Gastroesophageal sphincter (tissue), 3 donors: ENCODE measurements at regions not wholly inside any gene's neighbourhood (a gene's known extent, or its start where the extent isn't known, plus 50 kb on each side); places are given as distances from the start of the nearest gene placed in this dataset.

ENCODE experiments used
- EP300 ChIP-seq: sonication (generic); formaldehyde crosslinking; IDR thresholded peaks from one replicate; pipeline ENCODE4 v1.6.1; 2017; ENCODE audit warnings: antibody characterized with exemption, mild to moderate bottlenecking
- POLR2A ChIP-seq, 2 donors: fragments of 450-650 bp; IDR thresholded peaks; one replicate each; pipeline ENCODE4 v1.6.1; 2017; ENCODE audit warnings: antibody characterized with exemption in 2 of 2, mild to moderate bottlenecking in 2 of 2, moderate library complexity in 1 of 2
- TF ChIP-seq, protein P1 (sequence below), 4 experiments: fragments of 200-600 bp in 2 of 4; fragments of 450-650 bp in 2 of 4; sonication (generic) in 1 of 4; IDR thresholded peaks; one replicate each; pipeline ENCODE4 v1.5.1; 2017 to 2019; ENCODE audit warnings: antibody characterized with exemption in 4 of 4, mild to moderate bottlenecking in 2 of 4, moderate library complexity in 2 of 4

DNA sequence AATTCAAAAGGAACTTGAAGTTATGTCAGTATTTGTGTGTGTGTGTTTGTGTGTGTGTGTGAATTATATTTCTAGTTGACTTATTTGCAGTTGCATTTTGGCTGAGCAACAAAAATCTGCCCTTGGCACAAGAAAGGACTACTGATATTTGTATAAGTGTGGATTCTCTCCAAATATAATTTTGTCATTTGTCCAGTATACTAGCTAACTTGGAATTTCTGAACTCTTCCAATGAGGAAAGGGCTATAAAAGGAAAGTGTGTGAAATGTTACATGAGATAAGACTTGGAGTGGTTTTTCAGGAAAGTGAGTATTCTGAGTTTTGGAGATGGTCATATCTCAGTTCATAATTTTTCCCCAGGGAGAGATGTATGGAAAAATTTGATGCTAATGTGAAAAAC lies 1384.1 kb upstream of the B3GALT2 start:
- TF ChIP-seq, protein P1, sequence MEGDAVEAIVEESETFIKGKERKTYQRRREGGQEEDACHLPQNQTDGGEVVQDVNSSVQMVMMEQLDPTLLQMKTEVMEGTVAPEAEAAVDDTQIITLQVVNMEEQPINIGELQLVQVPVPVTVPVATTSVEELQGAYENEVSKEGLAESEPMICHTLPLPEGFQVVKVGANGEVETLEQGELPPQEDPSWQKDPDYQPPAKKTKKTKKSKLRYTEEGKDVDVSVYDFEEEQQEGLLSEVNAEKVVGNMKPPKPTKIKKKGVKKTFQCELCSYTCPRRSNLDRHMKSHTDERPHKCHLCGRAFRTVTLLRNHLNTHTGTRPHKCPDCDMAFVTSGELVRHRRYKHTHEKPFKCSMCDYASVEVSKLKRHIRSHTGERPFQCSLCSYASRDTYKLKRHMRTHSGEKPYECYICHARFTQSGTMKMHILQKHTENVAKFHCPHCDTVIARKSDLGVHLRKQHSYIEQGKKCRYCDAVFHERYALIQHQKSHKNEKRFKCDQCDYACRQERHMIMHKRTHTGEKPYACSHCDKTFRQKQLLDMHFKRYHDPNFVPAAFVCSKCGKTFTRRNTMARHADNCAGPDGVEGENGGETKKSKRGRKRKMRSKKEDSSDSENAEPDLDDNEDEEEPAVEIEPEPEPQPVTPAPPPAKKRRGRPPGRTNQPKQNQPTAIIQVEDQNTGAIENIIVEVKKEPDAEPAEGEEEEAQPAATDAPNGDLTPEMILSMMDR (IDR thresholded peaks at IDR 0.05) = no peak
- TF ChIP-seq EP300 (no peak), POLR2A (IDR thresholded peaks at IDR 0.05) (no peak)
